DOHH2 (cell line): ENCODE measurements at regions not wholly inside any gene's neighbourhood (a gene's known extent, or its start where the extent isn't known, plus 50 kb on each side); places are given as distances from the start of the nearest gene placed in this dataset.

ENCODE experiments used
- H3F3A ChIP-seq: fragments of 200-600 bp; sonication (generic), shearing (Covaris generic); 2 replicates; pipeline ENCODE4 v1.6.0; 2016; ENCODE audit warnings: antibody characterized with exemption, mild to moderate bottlenecking; ENCODE audit not compliant: control insufficient read depth, insufficient read depth
- H3K27ac ChIP-seq: fragments of 200-600 bp; sonication (generic); 2 replicates; pipeline ENCODE4 v1.5.1; 2014; ENCODE audit warnings: low read depth, mild to moderate bottlenecking, low read length, moderate library complexity
- H3K27me3 ChIP-seq: fragments of 200-600 bp; sonication (generic); 2 replicates; pipeline ENCODE4 v1.6.1; 2014; ENCODE audit warnings: mild to moderate bottlenecking, low read length, mixed read lengths; ENCODE audit not compliant: control insufficient read depth
- H3K36me3 ChIP-seq: fragments of 200-600 bp; sonication (generic); 2 replicates; pipeline ENCODE4 v1.6.1; 2014; ENCODE audit warnings: mild to moderate bottlenecking, low read length, moderate library complexity, mixed read lengths; ENCODE audit not compliant: control insufficient read depth
- H3K4me1 ChIP-seq: fragments of 200-600 bp; sonication (generic); 2 replicates; pipeline ENCODE4 v1.6.1; 2014; ENCODE audit warnings: mild to moderate bottlenecking, low read length, mixed read lengths; ENCODE audit not compliant: control insufficient read depth
- H3K4me2 ChIP-seq: fragments of 200-600 bp; sonication (generic); 2 replicates; pipeline ENCODE4 v1.6.0; 2014; ENCODE audit warnings: mild to moderate bottlenecking, low read length, moderate library complexity
- H3K4me3 ChIP-seq: fragments of 200-600 bp; sonication (generic); 2 replicates; pipeline ENCODE4 v1.5.1; 2014; ENCODE audit warnings: mild to moderate bottlenecking, low read length, mixed read lengths
- H3K79me2 ChIP-seq: fragments of 200-600 bp; sonication (generic); 2 replicates; pipeline ENCODE4 v1.6.1; 2014; ENCODE audit warnings: mild to moderate bottlenecking, low read length, mixed read lengths; ENCODE audit not compliant: control insufficient read depth
- H3K9me2 ChIP-seq: fragments of 200-600 bp; sonication (generic); replicated peaks from 2 replicates; pipeline ENCODE4 v1.6.1; 2014; ENCODE audit warnings: mild to moderate bottlenecking, low read length, mixed read lengths; ENCODE audit not compliant: control insufficient read depth
- H3K9me3 ChIP-seq: fragments of 200-600 bp; sonication (generic); 2 replicates; pipeline ENCODE4 v1.6.1; 2014; ENCODE audit warnings: antibody characterized with exemption, low read length, mixed read lengths; ENCODE audit not compliant: control insufficient read depth, insufficient read depth
- H4K20me1 ChIP-seq: fragments of 200-600 bp; sonication (generic); 2 replicates; pipeline ENCODE4 v1.6.0; 2014; ENCODE audit warnings: low read depth, mild to moderate bottlenecking, antibody characterized with exemption, low read length, moderate library complexity; ENCODE audit not compliant: control insufficient read depth, insufficient read depth
- EZH2phosphoT487 ChIP-seq: fragments of 200-600 bp; sonication (generic); IDR thresholded peaks from 2 replicates; pipeline ENCODE4 v1.6.1; 2017; ENCODE audit warnings: borderline replicate concordance, mild to moderate bottlenecking, antibody characterized with exemption, low read length, moderate library complexity, mixed read lengths
- TF ChIP-seq, protein P1 (sequence below): fragments of 200-600 bp; sonication (generic); IDR thresholded peaks from one replicate; pipeline ENCODE4 v1.5.1; 2014; ENCODE audit warnings: antibody characterized with exemption, mild to moderate bottlenecking, low read depth, low read length; ENCODE audit not compliant: poor library complexity, severe bottlenecking

DNA sequence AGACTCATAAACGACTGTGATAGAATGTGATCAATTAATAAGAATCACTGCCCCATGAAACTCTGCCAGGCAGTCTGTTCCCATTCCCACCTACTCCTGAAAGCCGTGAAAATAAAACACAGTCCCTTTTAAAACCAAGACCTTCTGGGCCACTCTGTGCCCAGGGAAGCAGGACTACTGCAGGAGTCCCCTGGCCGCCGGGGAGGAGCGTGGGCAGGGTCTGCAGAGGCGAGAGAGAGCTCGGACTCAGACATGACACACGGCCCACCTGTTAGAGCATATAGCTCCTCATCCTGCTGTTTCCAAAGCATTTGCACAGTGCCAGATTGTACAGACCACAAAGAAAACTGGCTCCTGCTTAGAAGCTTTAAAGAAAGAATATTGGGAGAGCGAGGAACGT lies 400.5 kb downstream of the SHANK2 start:
- H3K4me3 ChIP-seq: no peak overlapping the region

DNA sequence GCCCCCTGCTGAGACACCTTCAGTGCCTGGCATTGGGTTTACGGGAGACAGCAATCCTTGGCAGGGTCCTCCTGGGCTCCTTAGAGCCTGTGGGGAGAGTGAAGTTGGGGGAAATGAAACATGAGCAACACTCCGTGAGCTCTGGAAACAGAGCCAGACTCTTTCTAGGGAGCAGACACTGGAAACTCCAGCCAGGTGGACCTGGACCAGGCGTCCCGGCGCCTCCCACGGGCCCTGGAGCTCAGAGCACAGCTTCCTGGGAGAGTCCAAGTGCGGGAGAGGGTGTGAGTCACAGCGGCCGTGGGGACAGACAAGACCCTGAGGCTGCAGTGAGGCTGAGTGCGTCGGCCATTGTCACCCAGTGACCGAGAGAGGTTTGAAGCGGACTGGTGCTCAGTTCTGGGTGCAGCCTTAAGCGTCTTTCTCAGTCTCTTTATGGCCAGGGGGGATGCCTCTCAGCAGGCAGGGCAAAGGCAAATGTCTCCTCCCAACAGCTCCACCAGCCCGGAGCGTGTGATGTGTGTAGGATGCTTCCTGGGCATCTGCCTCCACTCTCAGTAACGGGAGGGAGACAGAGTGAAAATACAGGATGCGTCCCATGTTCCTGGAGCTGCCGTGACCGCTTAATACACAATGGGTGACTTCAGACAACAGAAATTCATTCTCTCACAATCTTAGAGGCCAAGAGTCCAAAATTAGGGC lies 399.2 kb downstream of the SHANK2 start:
- Histone ChIP-seq H3K27me3 (no peaks in the 10 kb centered on the region), H3K9me3 (no peaks in the 10 kb centered on the region), H3K36me3 (no peaks in the 10 kb centered on the region), H3K4me2 (no peak overlapping the region), H3K4me1 (no peaks in the 10 kb centered on the region), H3K27ac (no peak overlapping the region), H3F3A (no peaks in the 10 kb centered on the region), H3K9me2 (no peaks in the 10 kb centered on the region), H4K20me1 (no peaks in the 10 kb centered on the region), H3K4me3 (no peak overlapping the region), H3K79me2 (no peaks in the 10 kb centered on the region)
- TF ChIP-seq, protein P1, sequence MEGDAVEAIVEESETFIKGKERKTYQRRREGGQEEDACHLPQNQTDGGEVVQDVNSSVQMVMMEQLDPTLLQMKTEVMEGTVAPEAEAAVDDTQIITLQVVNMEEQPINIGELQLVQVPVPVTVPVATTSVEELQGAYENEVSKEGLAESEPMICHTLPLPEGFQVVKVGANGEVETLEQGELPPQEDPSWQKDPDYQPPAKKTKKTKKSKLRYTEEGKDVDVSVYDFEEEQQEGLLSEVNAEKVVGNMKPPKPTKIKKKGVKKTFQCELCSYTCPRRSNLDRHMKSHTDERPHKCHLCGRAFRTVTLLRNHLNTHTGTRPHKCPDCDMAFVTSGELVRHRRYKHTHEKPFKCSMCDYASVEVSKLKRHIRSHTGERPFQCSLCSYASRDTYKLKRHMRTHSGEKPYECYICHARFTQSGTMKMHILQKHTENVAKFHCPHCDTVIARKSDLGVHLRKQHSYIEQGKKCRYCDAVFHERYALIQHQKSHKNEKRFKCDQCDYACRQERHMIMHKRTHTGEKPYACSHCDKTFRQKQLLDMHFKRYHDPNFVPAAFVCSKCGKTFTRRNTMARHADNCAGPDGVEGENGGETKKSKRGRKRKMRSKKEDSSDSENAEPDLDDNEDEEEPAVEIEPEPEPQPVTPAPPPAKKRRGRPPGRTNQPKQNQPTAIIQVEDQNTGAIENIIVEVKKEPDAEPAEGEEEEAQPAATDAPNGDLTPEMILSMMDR: no peak
- no peak for TF ChIP-seq EZH2phosphoT487

More for the DNA sequence above, 400.5 kb downstream of the SHANK2 start:
- Histone ChIP-seq H3K27me3 (no peaks in the 10 kb centered on the region), H3K36me3 (no peaks in the 10 kb centered on the region), H3K4me1 (no peaks in the 10 kb centered on the region), H3K9me3 (no peaks in the 10 kb centered on the region), H3K27ac (no peak overlapping the region), H3K79me2 (no peaks in the 10 kb centered on the region), H4K20me1 (no peaks in the 10 kb centered on the region), H3K9me2 (no peaks in the 10 kb centered on the region), H3K4me2 (no peak overlapping the region), H3F3A (no peaks in the 10 kb centered on the region)
- TF ChIP-seq, protein P1: no peak
- no peak for TF ChIP-seq EZH2phosphoT487

DNA sequence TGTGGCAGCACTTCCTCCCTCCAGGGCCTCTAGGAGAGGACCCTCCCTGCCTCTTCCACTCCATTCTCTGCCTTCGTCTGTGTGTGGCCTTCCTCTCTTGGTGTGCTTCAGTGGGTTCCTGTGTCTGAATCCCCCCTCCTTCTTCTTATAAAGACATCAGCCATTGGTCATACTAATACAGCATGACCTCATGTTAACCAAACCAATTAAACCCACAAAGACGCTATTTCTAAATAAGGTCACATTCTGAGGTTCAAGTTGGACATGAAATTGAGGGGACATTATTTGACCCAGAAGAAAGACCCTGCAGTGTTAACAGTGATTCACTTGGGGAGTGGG lies 398.6 kb downstream of the SHANK2 start:
- no peak overlapping the region for H3K27ac ChIP-seq
- no peaks in the 10 kb centered on the region for H3K36me3 ChIP-seq
- H3K9me2 ChIP-seq: no peaks in the 10 kb centered on the region
- H3K79me2 ChIP-seq: no peaks in the 10 kb centered on the region
- H3F3A ChIP-seq: no peaks in the 10 kb centered on the region
- TF ChIP-seq, protein P1: no peak
- no peak for TF ChIP-seq EZH2phosphoT487
- no peaks in the 10 kb centered on the region for H3K9me3 ChIP-seq
- no peak overlapping the region for H3K4me2 ChIP-seq
- no peaks in the 10 kb centered on the region for H4K20me1 ChIP-seq
- no peaks in the 10 kb centered on the region for H3K4me1 ChIP-seq
- no peaks in the 10 kb centered on the region for H3K27me3 ChIP-seq
- no peak overlapping the region for H3K4me3 ChIP-seq
